ENCODE measurements at regions not wholly inside any gene's neighbourhood (a gene's known extent, or its start where the extent isn't known, plus 50 kb on each side); places are given as distances from the start of the nearest gene placed in this dataset.

DNA sequence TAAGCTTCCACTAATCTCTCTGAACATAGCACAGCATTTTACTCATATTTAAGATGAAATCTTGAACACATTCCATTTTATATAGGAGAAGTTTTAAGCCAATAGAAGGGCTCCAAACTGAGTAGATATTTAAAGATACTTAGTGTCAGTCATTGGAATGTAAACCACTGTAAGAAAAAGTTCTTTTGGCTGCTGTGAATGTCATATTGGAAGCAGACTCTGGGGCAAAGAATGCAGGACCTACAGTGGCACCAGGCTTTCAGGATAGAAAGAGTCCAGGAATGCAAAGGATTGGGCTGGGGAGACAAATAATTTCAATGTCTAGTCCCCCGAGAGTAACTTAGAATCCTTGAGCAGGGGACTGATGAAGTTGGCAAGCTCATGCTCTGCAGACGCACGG lies 1047.7 kb downstream of the STIM2 start:
- H3K9ac ChIP-seq (ENCODE audit: low read depth, low read length): no peak overlapping the region
- H3K4me3 ChIP-seq (ENCODE audit: low read length): no peak overlapping the region
- no peaks in the 10 kb centered on the region for H3K36me3 ChIP-seq (ENCODE audit: insufficient read depth, low read depth, low read length)
- H3K27me3 ChIP-seq (ENCODE audit: insufficient read depth, low read length): no peaks in the 10 kb centered on the region
- H3K27ac ChIP-seq (ENCODE audit: low read length): no peak overlapping the region
- no peaks in the 10 kb centered on the region for H3K9me3 ChIP-seq (ENCODE audit: insufficient read depth, low read depth, low read length)
- H3K4me1 ChIP-seq (ENCODE audit: insufficient read depth, low read length): no peaks in the 10 kb centered on the region

DNA sequence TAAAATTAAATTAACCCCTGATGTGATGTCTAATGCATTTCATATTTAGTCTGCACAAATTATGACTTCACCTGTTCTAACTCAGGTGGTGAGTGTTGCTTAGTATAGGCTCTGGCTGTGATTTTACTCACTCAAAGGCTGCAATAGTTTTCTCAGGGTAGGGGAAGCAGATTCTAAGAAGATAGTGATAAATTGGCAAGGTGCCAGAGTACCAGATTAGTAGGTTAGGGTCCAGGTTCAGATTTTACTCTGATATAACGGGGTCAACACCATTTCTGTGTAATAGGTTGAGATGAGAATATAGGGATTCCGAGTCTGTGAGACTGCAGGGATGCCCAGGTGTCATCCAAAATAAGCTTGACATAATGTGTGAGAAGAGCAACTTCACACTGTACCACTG lies 1049.6 kb downstream of the STIM2 start:
- H3K9ac ChIP-seq (ENCODE audit: low read depth, low read length): no peak overlapping the region
- H3K36me3 ChIP-seq (ENCODE audit: insufficient read depth, low read depth, low read length): no peaks in the 10 kb centered on the region
- H3K27ac ChIP-seq (ENCODE audit: low read length): no peak overlapping the region
- no peaks in the 10 kb centered on the region for H3K9me3 ChIP-seq (ENCODE audit: insufficient read depth, low read depth, low read length)
- no peaks in the 10 kb centered on the region for H3K27me3 ChIP-seq (ENCODE audit: insufficient read depth, low read length)
- H3K4me1 ChIP-seq (ENCODE audit: insufficient read depth, low read length): no peaks in the 10 kb centered on the region
- no peak overlapping the region for H3K4me3 ChIP-seq (ENCODE audit: low read length)

DNA sequence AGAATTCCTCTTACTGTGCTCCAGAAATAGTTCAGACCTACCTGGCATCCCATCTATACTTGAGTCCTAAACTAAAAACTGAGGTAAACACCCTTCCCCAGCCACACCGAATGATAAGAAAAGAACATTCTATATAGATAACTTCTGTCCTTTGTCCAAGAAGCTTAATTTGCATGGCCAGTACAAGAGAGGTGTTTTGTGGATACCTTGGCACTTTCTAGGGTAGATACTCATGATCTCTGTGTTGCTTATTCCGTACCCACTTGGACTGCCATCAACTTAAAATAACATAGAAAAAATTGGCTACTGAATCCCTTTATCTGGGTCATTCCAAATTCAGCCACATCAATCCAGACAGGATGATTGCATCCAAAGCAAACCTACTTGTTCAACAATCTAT lies 1050.4 kb downstream of the STIM2 start:
- no peaks in the 10 kb centered on the region for H3K27me3 ChIP-seq (ENCODE audit: insufficient read depth, low read length)
- no peaks in the 10 kb centered on the region for H3K9me3 ChIP-seq (ENCODE audit: insufficient read depth, low read depth, low read length)
- H3K27ac ChIP-seq (ENCODE audit: low read length): no peak overlapping the region
- no peaks in the 10 kb centered on the region for H3K4me1 ChIP-seq (ENCODE audit: insufficient read depth, low read length)
- H3K9ac ChIP-seq (ENCODE audit: low read depth, low read length): no peak overlapping the region
- no peak overlapping the region for H3K4me3 ChIP-seq (ENCODE audit: low read length)
- H3K36me3 ChIP-seq (ENCODE audit: insufficient read depth, low read depth, low read length): no peaks in the 10 kb centered on the region

DNA sequence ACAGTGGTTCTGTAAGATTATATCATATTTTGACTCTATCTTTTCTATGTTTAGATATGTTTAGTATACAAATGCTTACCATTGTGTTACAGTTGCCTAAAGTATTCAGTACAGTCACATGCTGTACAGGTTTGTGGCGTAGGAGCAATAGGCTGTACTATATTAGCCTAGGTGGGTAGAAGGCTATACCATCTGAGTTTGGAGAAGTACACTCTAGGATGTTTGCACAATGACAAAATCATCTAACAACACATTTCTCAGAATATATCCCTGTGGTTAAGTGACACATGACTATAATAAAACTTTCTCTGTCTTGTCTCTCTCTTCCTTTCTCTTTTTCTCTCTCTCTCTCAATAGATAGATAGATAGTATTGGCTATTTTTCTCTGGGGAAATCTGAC lies 1053.1 kb downstream of the STIM2 start:
- H3K36me3 ChIP-seq (ENCODE audit: insufficient read depth, low read depth, low read length): no peaks in the 10 kb centered on the region

DNA sequence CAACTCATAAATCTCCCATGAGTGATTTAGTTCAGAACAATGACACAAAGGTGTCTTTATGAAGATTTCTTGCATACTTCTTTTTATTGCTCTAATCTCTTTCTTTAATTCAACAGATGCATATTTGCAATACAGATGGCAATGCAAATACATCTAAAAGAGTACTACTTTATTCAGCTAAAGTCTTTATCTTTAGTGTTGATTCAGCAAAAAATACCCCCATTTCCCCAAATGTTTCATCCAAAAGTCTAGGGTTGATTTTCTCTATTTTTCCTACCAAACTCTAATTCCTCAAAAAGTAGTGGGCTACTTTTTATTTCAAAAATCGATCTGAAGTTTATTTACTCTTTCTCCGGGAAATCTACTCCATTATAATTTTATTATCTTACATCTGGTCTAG lies 1055.2 kb downstream of the STIM2 start:
- H3K36me3 ChIP-seq (ENCODE audit: insufficient read depth, low read depth, low read length): no peaks in the 10 kb centered on the region
- H3K9me3 ChIP-seq (ENCODE audit: insufficient read depth, low read depth, low read length): no peaks in the 10 kb centered on the region
- H3K27ac ChIP-seq (ENCODE audit: low read length): no peak overlapping the region
- H3K4me1 ChIP-seq (ENCODE audit: insufficient read depth, low read length): no peaks in the 10 kb centered on the region
- no peak overlapping the region for H3K4me3 ChIP-seq (ENCODE audit: low read length)
- no peak overlapping the region for H3K9ac ChIP-seq (ENCODE audit: low read depth, low read length)
- H3K27me3 ChIP-seq (ENCODE audit: insufficient read depth, low read length): no peaks in the 10 kb centered on the region

More for the DNA sequence above, 1053.1 kb downstream of the STIM2 start:
- H3K9ac ChIP-seq (ENCODE audit: low read depth, low read length): no peak overlapping the region
- no peaks in the 10 kb centered on the region for H3K4me1 ChIP-seq (ENCODE audit: insufficient read depth, low read length)
- no peak overlapping the region for H3K4me3 ChIP-seq (ENCODE audit: low read length)
- H3K27me3 ChIP-seq (ENCODE audit: insufficient read depth, low read length): no peaks in the 10 kb centered on the region
- no peaks in the 10 kb centered on the region for H3K9me3 ChIP-seq (ENCODE audit: insufficient read depth, low read depth, low read length)
- no peak overlapping the region for H3K27ac ChIP-seq (ENCODE audit: low read length)

DNA sequence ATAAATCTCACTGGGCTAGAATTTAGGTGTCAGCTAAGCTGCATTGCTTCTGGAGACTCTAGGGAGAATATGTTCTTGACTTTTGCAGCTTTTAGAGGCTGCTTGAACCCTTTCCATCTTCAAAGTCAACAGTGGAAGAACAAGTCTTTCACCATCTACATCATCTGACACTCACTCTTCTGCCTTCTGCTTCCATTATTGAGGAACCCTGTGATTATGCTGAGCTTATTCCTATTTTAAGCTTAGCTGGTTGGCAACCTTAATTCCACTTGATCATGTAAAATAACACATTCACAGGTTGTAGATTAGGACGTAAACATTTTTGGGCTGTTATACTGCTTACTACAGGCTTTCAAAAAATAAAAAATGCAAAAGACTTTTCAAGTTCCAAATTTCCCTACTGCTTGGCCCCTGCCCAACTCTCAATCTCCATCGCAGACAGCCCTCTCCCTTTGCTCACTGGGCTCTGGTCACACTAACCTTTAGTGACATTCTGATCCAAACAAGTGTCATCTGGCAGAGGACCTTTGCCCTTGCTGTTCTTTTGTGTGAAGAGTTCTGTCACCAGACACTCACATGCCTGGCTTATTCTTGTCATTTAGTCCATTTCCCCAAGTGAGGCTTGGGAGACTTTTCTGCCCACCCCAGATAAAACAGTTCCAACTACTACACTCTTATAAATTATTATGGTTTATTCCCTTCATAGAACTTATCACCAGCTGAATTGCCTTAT lies 1056.0 kb downstream of the STIM2 start:
- Histone ChIP-seq H3K4me1 (ENCODE audit: insufficient read depth, low read length) (no peaks in the 10 kb centered on the region), H3K9ac (ENCODE audit: low read depth, low read length) (no peak overlapping the region), H3K27me3 (ENCODE audit: insufficient read depth, low read length) (no peaks in the 10 kb centered on the region), H3K27ac (ENCODE audit: low read length) (no peak overlapping the region), H3K4me3 (ENCODE audit: low read length) (no peak overlapping the region), H3K36me3 (ENCODE audit: insufficient read depth, low read depth, low read length) (no peaks in the 10 kb centered on the region), H3K9me3 (ENCODE audit: insufficient read depth, low read depth, low read length) (no peaks in the 10 kb centered on the region)

DNA sequence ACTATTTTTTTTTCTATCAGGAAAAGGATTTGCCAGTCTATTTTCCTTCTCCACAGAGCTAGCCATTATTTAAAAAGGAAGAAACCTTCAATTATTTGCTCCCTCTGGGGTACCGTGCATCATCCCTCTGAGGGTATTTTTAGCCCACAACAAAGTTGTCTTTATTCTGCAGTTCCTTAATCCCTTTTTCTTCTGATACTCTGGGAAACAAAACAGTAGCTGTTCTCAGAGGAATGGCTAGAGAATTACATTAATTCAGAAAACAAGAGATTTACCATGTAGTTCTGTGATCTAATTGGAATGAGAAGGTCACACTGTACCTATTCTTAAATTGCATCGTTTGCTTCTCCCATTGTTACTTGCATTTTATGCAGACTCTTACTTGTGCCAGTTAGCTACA lies 1056.7 kb downstream of the STIM2 start:
- Histone ChIP-seq H3K27me3 (ENCODE audit: insufficient read depth, low read length) (no peaks in the 10 kb centered on the region), H3K27ac (ENCODE audit: low read length) (no peak overlapping the region), H3K4me1 (ENCODE audit: insufficient read depth, low read length) (no peaks in the 10 kb centered on the region), H3K9ac (ENCODE audit: low read depth, low read length) (no peak overlapping the region), H3K4me3 (ENCODE audit: low read length) (no peak overlapping the region), H3K36me3 (ENCODE audit: insufficient read depth, low read depth, low read length) (no peaks in the 10 kb centered on the region), H3K9me3 (ENCODE audit: insufficient read depth, low read depth, low read length) (no peaks in the 10 kb centered on the region)

DNA sequence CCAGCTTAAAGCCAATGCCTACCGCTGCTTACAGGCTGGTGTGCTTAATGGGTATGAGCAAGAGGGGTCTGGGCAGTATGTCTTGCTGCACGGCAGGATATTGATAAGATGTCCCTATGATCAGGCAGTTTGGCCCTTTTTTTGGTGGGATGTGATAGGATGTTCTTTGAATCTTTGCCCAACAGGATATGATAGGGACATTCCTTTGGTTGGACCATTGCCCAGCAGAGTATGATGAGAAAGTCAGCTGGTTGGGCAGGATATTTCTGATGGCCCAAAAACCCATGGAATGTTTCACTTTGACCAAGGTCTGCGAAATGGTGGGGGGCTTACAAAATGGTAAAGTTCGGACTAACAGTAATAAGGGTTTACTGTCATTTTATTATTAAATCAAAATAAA lies 1060.6 kb downstream of the STIM2 start:
- Histone ChIP-seq H3K27ac (ENCODE audit: low read length) (no peak overlapping the region), H3K27me3 (ENCODE audit: insufficient read depth, low read length) (no peaks in the 10 kb centered on the region), H3K9ac (ENCODE audit: low read depth, low read length) (no peak overlapping the region), H3K4me3 (ENCODE audit: low read length) (no peak overlapping the region), H3K36me3 (ENCODE audit: insufficient read depth, low read depth, low read length) (no peaks in the 10 kb centered on the region), H3K4me1 (ENCODE audit: insufficient read depth, low read length) (no peaks in the 10 kb centered on the region), H3K9me3 (ENCODE audit: insufficient read depth, low read depth, low read length) (no peaks in the 10 kb centered on the region)

DNA sequence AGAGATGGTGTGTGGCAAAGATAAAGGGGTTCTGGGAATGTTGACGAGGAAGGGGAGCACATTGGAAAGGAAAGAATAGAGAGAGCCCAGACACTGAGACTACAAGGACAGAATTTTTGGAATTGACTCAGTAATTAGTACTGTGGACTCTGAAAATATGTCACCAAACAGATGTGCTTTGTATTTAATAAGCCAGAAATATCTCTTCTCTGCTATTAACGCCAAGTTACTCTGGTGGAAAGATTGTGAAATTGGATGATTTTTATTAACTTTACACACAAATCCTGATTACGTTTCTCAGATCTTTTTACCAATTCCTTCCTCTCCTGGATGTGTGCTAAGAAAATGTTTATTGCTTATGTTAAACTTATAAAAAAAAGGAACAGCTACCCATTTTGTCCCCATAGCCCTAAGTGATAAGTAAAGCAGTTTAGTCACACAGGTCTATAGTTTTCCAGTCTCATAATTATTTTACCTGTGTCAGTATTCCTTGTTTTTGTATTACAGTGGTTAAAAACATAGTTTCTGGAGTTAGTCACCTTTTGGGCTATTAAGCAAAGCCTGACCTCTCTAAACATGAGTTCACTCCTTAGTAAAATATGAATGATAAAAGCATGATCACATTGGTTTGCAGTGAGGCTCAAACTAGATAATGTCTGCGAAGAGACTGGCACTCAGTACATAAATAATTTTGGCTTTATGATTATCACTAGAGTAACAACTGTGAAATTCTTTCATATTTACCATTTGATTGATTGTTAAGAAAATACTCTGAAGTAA lies 1068.3 kb downstream of the STIM2 start:
- no peaks in the 10 kb centered on the region for H3K36me3 ChIP-seq (ENCODE audit: insufficient read depth, low read depth, low read length)
- H3K4me1 ChIP-seq (ENCODE audit: insufficient read depth, low read length): no peaks in the 10 kb centered on the region
- H3K27ac ChIP-seq (ENCODE audit: low read length): no peak overlapping the region
- no peaks in the 10 kb centered on the region for H3K9me3 ChIP-seq (ENCODE audit: insufficient read depth, low read depth, low read length)
- no peak overlapping the region for H3K9ac ChIP-seq (ENCODE audit: low read depth, low read length)
- no peak overlapping the region for H3K4me3 ChIP-seq (ENCODE audit: low read length)
- H3K27me3 ChIP-seq (ENCODE audit: insufficient read depth, low read length): no peaks in the 10 kb centered on the region

DNA sequence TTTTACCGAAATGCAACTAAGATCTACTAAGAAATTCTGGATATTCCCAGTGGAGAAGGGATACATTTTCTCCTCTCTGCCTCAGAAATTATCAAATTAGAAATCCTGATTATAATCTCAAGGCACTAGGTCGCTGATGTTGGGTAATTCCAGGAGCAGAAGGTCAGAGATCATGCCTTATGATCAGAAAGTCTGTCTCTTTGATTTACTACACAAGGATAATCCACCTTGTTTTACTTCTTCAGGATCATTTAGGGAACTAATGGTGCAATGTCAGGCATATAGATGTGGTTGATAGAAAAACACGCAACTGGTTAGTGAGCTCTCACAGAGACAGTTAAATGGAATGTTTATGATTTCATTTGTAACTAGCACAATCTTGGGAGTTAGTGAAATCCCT lies 1069.7 kb downstream of the STIM2 start:
- Histone ChIP-seq H3K36me3 (ENCODE audit: insufficient read depth, low read depth, low read length) (no peaks in the 10 kb centered on the region), H3K27me3 (ENCODE audit: insufficient read depth, low read length) (no peaks in the 10 kb centered on the region), H3K4me1 (ENCODE audit: insufficient read depth, low read length) (no peaks in the 10 kb centered on the region; the same call in 1 of the 2 replicates), H3K9ac (ENCODE audit: low read depth, low read length) (no peak overlapping the region), H3K27ac (ENCODE audit: low read length) (no peak overlapping the region), H3K9me3 (ENCODE audit: insufficient read depth, low read depth, low read length) (no peaks in the 10 kb centered on the region), H3K4me3 (ENCODE audit: low read length) (no peak overlapping the region)

DNA sequence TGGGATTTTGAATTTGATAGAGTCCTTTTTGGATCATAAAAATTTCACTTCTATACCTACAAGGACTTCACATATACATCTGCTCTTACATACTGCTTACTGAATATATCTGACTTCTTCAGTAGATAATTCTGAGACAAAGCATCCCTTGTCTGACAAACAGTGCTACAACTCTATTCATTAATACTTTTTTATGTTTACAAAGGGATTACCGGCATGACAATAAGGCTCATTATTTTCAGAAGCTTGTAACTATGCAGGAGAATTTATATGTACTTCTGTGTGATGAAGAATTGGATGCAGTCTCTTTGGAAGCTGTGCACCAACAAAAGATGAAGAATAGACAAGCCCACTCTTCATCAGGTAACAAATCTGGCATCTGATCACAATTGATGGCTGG lies 1070.3 kb downstream of the STIM2 start:
- no peaks in the 10 kb centered on the region for H3K27me3 ChIP-seq (ENCODE audit: insufficient read depth, low read length)
- no peaks in the 10 kb centered on the region for H3K36me3 ChIP-seq (ENCODE audit: insufficient read depth, low read depth, low read length)

DNA sequence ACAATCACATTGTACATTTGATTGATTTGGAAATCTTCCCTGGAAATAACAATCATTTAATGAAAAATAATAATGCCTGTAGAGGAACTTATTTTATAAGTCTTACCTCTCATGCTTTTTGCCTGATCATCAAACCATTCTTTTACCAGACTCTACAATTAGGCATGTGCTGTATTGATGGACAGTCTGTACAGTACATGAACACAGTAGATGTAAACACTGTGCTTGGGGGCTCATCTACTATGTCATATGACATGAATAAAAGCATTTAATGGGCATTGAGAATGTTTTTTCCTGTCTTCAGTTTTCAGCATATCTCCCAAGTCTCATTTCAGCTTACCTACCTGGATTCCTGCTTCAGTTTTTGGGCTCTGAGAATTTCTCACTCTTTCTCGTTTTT lies 1070.9 kb downstream of the STIM2 start:
- no peaks in the 10 kb centered on the region for H3K27me3 ChIP-seq (ENCODE audit: insufficient read depth, low read length)
- no peak overlapping the region for H3K9ac ChIP-seq (ENCODE audit: low read depth, low read length)
- no peak overlapping the region for H3K27ac ChIP-seq (ENCODE audit: low read length)
- no peaks in the 10 kb centered on the region for H3K36me3 ChIP-seq (ENCODE audit: insufficient read depth, low read depth, low read length)
- H3K4me3 ChIP-seq (ENCODE audit: low read length): no peak overlapping the region
- no peaks in the 10 kb centered on the region; the same call in 1 of the 2 replicates for H3K4me1 ChIP-seq (ENCODE audit: insufficient read depth, low read length)
- no peaks in the 10 kb centered on the region for H3K9me3 ChIP-seq (ENCODE audit: insufficient read depth, low read depth, low read length)

More for the DNA sequence above, 1070.3 kb downstream of the STIM2 start:
- no peak overlapping the region for H3K4me3 ChIP-seq (ENCODE audit: low read length)
- H3K9ac ChIP-seq (ENCODE audit: low read depth, low read length): no peak overlapping the region
- H3K9me3 ChIP-seq (ENCODE audit: insufficient read depth, low read depth, low read length): no peaks in the 10 kb centered on the region
- H3K27ac ChIP-seq (ENCODE audit: low read length): no peak overlapping the region
- H3K4me1 ChIP-seq (ENCODE audit: insufficient read depth, low read length): no peaks in the 10 kb centered on the region; the same call in 1 of the 2 replicates

Measured in iPS-20b (cell line).